ENCODE measurements at regions not wholly inside any gene's neighbourhood (a gene's known extent, or its start where the extent isn't known, plus 50 kb on each side); places are given as distances from the start of the nearest gene placed in this dataset.

- TF ChIP-seq, protein P1, sequence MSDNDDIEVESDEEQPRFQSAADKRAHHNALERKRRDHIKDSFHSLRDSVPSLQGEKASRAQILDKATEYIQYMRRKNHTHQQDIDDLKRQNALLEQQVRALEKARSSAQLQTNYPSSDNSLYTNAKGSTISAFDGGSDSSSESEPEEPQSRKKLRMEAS (IDR thresholded peaks at IDR 0.05), result no peak
- TF ChIP-seq, protein P2, sequence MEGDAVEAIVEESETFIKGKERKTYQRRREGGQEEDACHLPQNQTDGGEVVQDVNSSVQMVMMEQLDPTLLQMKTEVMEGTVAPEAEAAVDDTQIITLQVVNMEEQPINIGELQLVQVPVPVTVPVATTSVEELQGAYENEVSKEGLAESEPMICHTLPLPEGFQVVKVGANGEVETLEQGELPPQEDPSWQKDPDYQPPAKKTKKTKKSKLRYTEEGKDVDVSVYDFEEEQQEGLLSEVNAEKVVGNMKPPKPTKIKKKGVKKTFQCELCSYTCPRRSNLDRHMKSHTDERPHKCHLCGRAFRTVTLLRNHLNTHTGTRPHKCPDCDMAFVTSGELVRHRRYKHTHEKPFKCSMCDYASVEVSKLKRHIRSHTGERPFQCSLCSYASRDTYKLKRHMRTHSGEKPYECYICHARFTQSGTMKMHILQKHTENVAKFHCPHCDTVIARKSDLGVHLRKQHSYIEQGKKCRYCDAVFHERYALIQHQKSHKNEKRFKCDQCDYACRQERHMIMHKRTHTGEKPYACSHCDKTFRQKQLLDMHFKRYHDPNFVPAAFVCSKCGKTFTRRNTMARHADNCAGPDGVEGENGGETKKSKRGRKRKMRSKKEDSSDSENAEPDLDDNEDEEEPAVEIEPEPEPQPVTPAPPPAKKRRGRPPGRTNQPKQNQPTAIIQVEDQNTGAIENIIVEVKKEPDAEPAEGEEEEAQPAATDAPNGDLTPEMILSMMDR (IDR thresholded peaks at IDR 0.05), result no peak
- no peak for TF ChIP-seq POLR2AphosphoS2 (conservative IDR thresholded peaks at IDR 0.05; ENCODE audit: low read length)
- no peak for TF ChIP-seq MAFK (IDR thresholded peaks at IDR 0.05; ENCODE audit: partially characterized antibody)
- no peak for TF ChIP-seq MYC (IDR thresholded peaks at IDR 0.05; ENCODE audit: borderline replicate concordance, low read length)
- TF ChIP-seq POLR2A (IDR thresholded peaks at IDR 0.05; ENCODE audit: low read length), result no peak
- TF ChIP-seq EP300 (IDR thresholded peaks at IDR 0.05), result no peak
- TF ChIP-seq, protein P3, sequence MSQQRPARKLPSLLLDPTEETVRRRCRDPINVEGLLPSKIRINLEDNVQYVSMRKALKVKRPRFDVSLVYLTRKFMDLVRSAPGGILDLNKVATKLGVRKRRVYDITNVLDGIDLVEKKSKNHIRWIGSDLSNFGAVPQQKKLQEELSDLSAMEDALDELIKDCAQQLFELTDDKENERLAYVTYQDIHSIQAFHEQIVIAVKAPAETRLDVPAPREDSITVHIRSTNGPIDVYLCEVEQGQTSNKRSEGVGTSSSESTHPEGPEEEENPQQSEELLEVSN (IDR thresholded peaks at IDR 0.05; ENCODE audit: borderline replicate concordance, low read depth), result no peak
- TF ChIP-seq FOSB (CRISPR knock-in tag; IDR thresholded peaks at IDR 0.05), result no peak
Measured at GRCh38 chr7:18363751-18364380, 131.7 kb upstream of the HDAC9 start.
